ENCODE measurements at regions not wholly inside any gene's neighbourhood (a gene's known extent, or its start where the extent isn't known, plus 50 kb on each side); places are given as distances from the start of the nearest gene placed in this dataset.
A peak's percentile ranks its signal among the peaks of the same experiment; 100 is the strongest.
"Not testable (repeated sequence)": the region's sequence is repeated elsewhere in the genome, so short reads cannot be mapped to it uniquely, and the experiment has no call there.

- not testable (repeated sequence) for DNase-seq
Observed at GRCh38 chr1:149700677-149701567, 81.6 kb upstream of the FCGR1A start.

- peak; percentile 22 to 27 for DNase-seq
Observed at GRCh38 chr1:149708192-149708853, 74.2 kb upstream of the FCGR1A start.

GRCh38 chr1:149711651-149712050, 70.8 kb upstream of the FCGR1A start:
- not testable (repeated sequence) for DNase-seq

GRCh38 chr1:149712154-149712927, 70.2 kb upstream of the FCGR1A start:
- DNase-seq, result peak in 1 of 2 experiments; percentile 3

- not testable (repeated sequence) for DNase-seq
Observed at GRCh38 chr1:149713513-149713912, 69.0 kb upstream of the FCGR1A start.

- not testable (repeated sequence) for DNase-seq
Observed at GRCh38 chr1:149713952-149714351, 68.5 kb upstream of the FCGR1A start.

GRCh38 chr1:149724618-149725302, 57.7 kb upstream of the FCGR1A start:
- not testable (repeated sequence) for DNase-seq

- DNase-seq, result not testable (repeated sequence)
Observed at GRCh38 chr1:149726688-149727087, 55.8 kb upstream of the FCGR1A start.

- not testable (repeated sequence) for DNase-seq
Observed at GRCh38 chr1:149728598-149728997, 53.9 kb upstream of the FCGR1A start.

Measured in activated CD4-positive, alpha-beta T cell treated with anti-CD3 and anti-CD28 coated beads, Interleukin-2, amount 50 U/mL, for 4 hours (primary cell).